Liver (tissue), 7 donors: ENCODE measurements at regions not wholly inside any gene's neighbourhood (a gene's known extent, or its start where the extent isn't known, plus 50 kb on each side); places are given as distances from the start of the nearest gene placed in this dataset.

Experiments
- DNase-seq: peaks from one replicate; pipeline ENCODE4 v3.0.0-alpha.2; 2017; ENCODE audit warnings: low spot score
- H3K27ac ChIP-seq, 2 donors: one replicate each; pipeline ENCODE4 v1.7.0; 2013; ENCODE audit warnings: inconsistent platforms in 2 of 2, low read length in 2 of 2, control low read depth in 1 of 2, low read depth in 1 of 2, mild to moderate bottlenecking in 1 of 2
- H3K27me3 ChIP-seq, 4 donors: one replicate each; pipeline versions ENCODE4 v1.6.1 to v1.7.0; 2013; ENCODE audit warnings: low read length in 3 of 4, inconsistent platforms in 1 of 4, mild to moderate bottlenecking in 1 of 4, moderate library complexity in 1 of 4; ENCODE audit not compliant: control insufficient read depth in 4 of 4, insufficient read depth in 4 of 4
- H3K36me3 ChIP-seq, 4 donors: one replicate each; pipeline versions ENCODE4 v1.6.1 to v1.7.0; 2013; ENCODE audit warnings: low read length in 3 of 4, mild to moderate bottlenecking in 3 of 4, low read depth in 1 of 4, moderate library complexity in 1 of 4; ENCODE audit not compliant: control insufficient read depth in 4 of 4, insufficient read depth in 3 of 4
- H3K4me1 ChIP-seq, 4 donors: one replicate each; pipeline versions ENCODE4 v1.6.1 to v1.7.0; 2013; ENCODE audit warnings: low read length in 3 of 4, mild to moderate bottlenecking in 3 of 4, moderate library complexity in 1 of 4; ENCODE audit not compliant: control insufficient read depth in 4 of 4, insufficient read depth in 4 of 4
- H3K4me3 ChIP-seq, 3 donors: one replicate each; pipeline versions ENCODE4 v1.6.1 to v1.7.0; 2013; ENCODE audit warnings: low read length in 3 of 3, control low read depth in 1 of 3, low read depth in 1 of 3, mild to moderate bottlenecking in 1 of 3
- H3K9ac ChIP-seq, 2 donors: one replicate each; pipeline ENCODE4 v1.7.0; 2013; ENCODE audit warnings: low read length in 2 of 2, mild to moderate bottlenecking in 2 of 2, moderate library complexity in 2 of 2, control low read depth in 1 of 2, low read depth in 1 of 2
- H3K9me3 ChIP-seq, 4 donors: one replicate each; pipeline versions ENCODE4 v1.6.1 to v1.7.0; 2013; ENCODE audit warnings: low read length in 3 of 4; ENCODE audit not compliant: control insufficient read depth in 4 of 4
- NR2F2 ChIP-seq: IDR thresholded peaks from 2 replicates; pipeline ENCODE4 v1.6.1; 2016; ENCODE audit warnings: antibody characterized with exemption
- whole genome bisulfite sequencing: extraction: QIAGEN DNeasy Blood & Tissue Kit; methylation state at CpG from one replicate; pipeline ENCODE4 v1.1.7; 2013; 5-methylcytosine and 5-hydroxymethylcytosine counted together
- TF ChIP-seq, protein P1 (sequence below): IDR thresholded peaks from 2 replicates; pipeline ENCODE4 v1.6.1; 2016; ENCODE audit warnings: antibody characterized with exemption
- donor health status: healthy.
- donor health status: healthy.
- donor health status: healthy.
- donor health status: healthy.

- DNase-seq = no peak
- H3K36me3 ChIP-seq = no peaks in the 10 kb centered on the region
- no peaks in the 10 kb centered on the region for H3K27me3 ChIP-seq
- H3K9ac ChIP-seq = no peak overlapping the region
- H3K27ac ChIP-seq = no peak overlapping the region
- no peaks in the 10 kb centered on the region for H3K9me3 ChIP-seq
- H3K4me3 ChIP-seq = no peak overlapping the region
- TF ChIP-seq, protein P1, sequence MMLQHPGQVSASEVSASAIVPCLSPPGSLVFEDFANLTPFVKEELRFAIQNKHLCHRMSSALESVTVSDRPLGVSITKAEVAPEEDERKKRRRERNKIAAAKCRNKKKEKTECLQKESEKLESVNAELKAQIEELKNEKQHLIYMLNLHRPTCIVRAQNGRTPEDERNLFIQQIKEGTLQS = no peak
- TF ChIP-seq NR2F2 = no peak
- no peaks in the 10 kb centered on the region for H3K4me1 ChIP-seq
- 57% methylated on average over 3 of the region's 3 CpGs for WGBS
Observed at GRCh38 chr7:144892761-144893160, 56.9 kb upstream of the TPK1 start.
